Anterior cingulate cortex (tissue), 58 donors: ENCODE measurements at regions not wholly inside any gene's neighbourhood (a gene's known extent, or its start where the extent isn't known, plus 50 kb on each side); places are given as distances from the start of the nearest gene placed in this dataset.

ENCODE experiments used
- DNase-seq, 58 donors: peaks; one replicate each; lab custom pipeline; 2025; lab: John Stamatoyannopoulos, UW

DNA sequence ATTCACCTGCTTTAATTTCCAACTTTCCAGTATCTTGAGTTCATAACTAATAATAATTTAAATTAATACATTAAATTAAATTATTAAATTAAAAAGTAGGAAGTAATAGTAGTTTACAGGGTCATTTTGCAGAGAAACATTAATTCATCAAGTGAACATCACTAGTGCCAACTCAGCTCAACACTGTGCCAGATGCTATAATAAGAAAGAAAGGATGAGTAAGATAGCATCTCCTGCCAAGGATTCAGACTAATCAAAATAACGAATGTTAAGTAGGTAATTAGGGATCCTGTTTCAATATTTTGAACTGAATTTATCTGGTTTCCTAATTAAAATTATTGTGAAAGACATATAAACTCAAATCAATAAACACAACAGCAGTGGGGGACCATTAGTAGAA lies 596.7 kb downstream of the SLC6A15 start:
- no peak for DNase-seq

DNA sequence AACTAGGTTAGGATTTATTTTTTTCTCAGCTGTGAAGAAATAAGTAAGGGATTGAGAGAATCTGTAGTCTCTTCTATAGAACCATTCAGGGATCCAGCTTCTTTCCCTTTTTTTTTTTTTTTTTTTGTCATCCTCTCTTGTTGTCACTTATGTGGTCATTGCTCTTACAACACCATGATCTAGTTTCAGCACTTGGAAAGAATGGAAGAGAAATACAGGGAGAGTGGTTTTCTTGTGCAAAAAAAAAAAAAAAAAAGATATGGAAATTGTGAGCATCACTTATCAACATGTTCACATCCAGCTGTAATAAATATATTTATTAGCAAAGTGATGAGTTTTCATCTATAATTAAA lies 599.3 kb downstream of the SLC6A15 start:
- no peak for DNase-seq

DNA sequence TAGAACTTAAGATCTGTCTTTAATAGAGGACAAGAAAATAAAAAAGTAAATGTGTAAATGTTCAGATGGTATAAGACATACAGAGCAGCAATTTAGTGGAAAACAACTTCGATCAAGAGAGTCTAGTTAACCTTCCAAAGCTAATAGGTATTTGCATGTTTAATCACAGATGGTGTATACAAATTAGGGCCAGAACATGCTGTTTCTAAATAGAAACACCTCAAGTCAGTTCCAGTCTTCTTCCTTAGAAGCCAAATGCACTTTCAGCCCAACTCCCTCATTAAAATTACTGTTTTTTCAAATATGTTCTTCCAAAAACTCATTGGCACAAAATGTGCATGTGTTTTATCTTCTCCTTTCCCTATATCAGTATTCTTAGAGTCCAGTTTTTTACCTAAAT lies 604.4 kb downstream of the SLC6A15 start:
- DNase-seq = no peak

DNA sequence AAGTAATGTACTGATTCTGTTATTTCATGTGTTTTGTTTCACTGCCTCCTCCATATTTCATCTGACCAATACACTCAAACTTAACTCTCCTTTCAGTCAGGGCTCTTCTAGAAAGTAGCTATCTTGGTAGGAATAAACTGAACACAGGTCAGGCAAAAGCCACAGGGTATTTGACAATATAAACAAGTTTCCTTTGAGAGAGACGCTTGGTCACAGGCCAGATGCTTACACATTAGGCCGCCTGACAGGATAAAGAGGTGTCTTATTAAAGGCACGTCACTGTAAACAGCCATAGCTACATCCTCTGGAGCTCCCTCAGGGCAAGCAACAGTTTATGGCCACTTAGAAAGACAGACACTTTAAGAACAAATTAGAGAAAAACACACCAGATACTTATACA lies 607.5 kb downstream of the SLC6A15 start:
- no peak for DNase-seq

DNA sequence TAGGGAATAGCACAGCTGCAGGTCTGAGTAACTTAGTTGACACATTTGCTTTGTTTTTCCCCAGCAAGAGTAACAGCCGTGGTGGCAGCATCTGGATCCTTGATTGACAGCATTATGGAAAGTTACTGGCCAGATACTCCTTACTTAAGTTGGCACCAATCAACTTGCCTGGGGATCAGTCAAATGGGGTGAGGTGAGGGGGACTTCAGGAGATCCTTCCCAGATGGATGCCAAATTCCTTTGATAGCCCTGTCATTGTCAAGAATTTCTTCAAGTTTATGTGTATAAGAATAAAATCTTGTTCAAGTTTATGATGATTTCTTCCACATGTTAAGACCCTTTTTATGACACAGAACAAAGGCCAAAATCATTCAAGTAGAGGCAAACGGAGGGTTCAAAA lies 618.4 kb downstream of the SLC6A15 start:
- DNase-seq = no peak

DNA sequence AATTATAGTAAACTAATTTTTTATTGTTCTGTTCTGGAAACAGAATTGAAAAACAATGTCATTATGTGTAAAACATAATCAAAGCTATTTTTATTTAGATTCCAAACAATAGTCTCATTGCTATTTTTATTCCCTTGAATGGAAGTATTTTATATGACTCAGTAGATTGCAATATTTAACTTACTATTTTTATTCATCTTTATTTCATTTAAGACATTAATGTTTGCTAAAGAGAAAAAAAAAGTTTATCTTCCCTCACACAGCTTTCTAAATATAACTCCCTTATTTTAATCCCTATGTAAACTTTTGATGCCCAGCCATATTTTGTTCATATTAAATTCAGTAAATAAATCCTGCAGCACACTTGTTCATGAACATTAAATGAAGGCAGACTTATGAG lies 622.4 kb downstream of the SLC6A15 start:
- no peak for DNase-seq

DNA sequence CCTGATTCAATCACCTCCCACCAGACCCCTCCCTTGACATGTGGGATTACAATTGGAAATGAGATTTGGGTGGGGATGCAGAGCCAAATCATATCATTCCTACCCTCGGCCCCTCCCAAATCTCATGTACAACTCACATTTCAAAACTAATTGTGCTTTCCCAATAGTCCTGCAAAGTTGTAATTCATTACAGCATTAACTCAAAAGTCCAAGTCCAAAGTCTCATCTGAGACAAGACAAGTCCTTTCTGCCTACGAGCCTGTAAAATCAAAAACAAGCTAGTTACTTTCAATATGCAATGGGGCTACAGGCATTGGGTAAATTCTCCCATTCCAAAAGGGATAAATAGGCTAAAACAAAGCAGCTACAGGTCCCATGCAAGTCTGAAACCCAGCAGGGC lies 634.6 kb downstream of the SLC6A15 start:
- DNase-seq = no peak

DNA sequence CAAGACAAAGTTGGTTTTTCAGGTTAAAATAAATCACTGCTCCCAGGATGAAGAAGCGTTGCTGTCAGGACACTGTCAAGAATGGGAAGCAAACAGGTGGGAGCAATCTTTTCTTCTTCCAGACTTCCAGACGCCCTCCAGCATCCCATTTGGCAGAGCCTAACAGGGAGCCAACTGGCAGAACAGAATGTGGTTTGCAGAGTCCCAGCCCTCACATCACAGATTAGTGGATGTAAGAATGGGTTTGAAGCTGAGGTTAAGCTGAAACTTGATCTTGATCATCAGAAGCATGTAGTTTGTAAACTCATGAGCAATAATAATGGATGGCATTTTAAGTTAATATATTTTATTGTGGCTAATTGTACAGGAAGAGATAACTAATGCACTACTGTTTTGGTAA lies 636.4 kb downstream of the SLC6A15 start:
- DNase-seq = no peak

DNA sequence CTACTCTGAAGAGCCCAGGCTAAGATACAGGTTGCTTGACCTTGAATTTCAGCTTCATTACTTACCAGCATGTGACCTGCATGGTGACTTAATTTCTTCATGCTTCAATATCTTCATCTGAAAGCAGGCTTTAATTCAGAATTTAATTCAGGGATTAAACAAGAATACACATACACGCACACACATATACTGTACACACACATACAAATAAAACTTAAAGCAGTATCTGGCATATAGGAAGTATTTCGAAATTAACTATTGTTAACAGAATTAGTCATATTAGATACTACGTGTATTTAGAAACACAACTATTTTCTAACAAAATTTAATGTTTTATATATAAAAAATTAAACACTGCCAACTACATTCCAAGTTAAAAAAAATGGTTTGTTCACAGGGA lies 640.3 kb downstream of the SLC6A15 start:
- DNase-seq = no peak

DNA sequence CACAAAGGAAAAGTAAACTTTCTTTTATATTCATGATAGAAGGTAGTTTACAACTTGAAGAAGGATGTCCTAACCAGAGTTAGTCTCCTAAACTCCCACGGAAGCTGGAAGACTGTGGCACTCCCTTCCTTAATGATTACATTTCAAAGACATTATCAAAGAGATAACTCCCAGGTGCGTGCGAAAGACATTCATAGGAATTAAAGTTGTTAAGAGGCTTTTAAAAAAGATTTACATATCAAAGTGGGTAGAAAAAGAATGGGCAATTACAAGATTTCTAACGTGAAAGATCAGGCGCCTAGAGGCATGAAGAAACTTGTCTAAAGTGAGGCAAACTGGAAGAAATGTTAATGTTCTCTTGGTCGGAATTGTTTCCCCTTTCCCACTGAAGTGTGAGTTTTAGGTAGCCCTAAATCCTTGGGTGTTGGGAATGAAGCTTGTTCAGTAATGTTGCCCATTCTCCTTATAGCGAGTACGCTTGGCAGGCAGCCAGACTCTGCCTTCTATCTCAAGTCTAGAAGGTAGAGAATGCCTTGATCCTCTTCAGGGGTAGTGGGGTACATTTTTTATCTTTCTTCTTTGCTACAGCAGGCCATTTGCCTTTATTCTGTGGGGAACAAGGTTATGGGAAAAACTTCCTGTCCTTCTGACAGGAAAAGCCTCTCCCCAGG lies 642.0 kb downstream of the SLC6A15 start:
- DNase-seq = no peak

DNA sequence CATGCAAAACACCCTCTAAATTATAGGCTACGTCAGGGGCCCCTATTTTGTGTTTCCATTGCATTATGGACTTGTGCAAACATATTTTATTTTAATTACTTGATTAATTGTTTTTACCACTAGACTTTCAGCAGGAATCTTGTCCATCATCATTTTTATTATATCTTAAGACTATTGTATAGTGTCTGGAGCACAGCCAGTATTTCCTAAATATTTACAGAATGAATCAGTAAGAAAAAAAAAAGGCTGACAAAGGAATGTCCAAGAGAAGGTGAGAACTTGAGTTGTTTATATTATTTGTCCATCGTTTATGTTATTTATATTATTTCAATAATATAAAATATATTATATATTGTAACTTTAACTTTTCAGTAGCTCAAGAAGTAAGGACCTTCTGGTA lies 664.7 kb downstream of the SLC6A15 start:
- DNase-seq = no peak

DNA sequence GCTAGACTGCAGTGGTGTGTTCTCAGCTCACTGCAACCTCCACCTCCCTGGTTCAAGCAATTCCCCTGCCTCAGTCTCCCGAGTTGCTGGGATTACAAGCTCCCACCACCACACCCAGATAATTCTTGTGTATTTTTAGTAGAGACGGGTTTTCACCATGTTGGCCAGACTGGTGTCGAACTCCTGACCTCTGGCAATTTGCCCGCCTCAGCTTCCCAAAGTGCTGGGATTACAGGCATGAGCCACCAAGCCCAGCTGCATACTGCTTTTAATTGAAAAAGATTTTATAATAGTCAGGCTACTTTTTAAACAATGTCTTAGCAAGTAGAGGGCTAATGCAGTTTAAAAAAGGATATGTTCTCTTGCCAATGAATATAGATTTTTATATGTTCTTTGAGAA lies 668.9 kb downstream of the SLC6A15 start:
- DNase-seq = no peak

DNA sequence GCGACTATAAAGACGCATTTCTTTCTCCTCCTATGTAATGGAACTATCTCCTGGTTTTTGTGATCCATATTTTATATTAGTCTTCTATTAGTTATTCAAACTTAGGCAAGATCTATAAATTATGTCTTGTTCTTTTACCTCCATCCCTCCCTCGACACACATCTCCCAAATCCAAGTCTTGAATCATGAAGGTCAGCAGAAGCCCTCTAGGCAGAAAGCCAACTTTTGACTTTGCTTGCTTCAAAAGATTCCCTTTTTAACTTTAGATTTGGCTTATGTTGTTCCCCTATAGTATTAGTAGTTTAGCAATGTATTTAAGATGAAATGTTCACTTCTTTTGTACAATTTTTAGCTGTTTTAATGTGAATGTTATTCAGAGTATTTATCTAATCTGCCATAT lies 689.8 kb downstream of the SLC6A15 start:
- no peak for DNase-seq

DNA sequence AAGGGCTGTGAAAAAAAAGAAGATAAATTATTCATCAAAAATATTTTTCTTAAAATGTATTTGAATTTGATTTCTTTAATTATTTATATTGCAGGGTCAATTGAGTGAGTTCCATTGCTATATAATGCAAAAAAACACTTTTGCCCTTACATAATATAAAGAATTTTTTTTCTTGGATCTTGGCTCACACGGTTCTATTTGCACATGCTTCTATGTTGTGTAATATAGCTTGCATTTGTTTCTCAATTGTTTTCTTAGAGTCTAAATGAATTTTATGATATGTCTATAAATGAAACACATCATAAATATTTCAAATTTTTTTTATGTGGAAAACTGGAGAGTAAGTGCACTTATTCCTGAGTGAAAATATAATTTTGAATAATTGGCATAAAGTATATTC lies 694.2 kb downstream of the SLC6A15 start:
- DNase-seq = no peak

DNA sequence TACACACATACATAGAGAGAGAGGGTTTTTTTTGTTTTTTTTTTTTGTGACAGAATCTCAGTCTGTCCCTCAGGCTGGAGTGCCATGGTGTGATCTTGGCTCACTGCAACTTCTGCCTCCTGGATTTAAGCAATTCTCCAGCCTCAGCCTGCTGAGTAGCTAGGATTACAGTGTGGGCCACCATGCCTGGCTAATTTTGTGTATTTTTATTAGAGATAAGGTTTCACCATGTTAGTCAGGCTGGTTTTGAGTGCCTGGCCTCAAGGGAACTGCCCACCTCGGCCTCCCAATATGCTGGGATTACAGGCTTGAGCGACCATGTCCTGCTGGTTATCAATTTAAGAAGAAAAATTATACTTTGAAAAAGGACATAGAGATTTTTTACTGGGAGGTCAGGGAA lies 710.6 kb downstream of the SLC6A15 start:
- no peak for DNase-seq

DNA sequence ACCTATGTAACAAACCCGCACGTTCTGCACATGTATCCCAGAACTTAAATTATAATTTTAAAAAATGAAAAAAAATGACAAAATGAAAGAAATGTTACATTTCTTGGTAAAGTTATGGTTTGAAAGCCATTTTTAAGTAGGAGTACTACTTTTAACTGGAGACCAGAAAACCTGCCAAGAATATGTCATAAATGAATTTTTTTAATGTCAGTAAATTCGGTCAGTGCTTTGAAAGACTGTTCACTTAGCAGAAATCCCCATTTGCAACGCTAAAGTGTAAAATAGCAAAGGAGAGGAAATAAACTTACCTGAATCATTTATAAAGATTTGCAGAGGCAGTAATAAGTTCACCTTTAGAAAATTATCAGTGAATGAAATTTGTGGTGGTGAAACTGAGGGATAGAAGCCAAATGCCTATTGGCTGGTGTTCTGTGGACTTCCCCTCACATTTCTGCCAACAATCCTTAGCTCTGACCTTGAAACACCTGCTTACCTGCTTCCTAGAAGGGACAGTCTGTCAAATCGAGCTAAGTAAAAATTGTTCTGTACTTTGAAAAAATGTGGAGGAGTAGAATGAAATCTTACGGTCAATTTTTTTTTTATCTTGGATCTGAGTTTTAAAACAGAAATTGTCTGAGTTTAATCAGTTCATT lies 714.2 kb downstream of the SLC6A15 start:
- no peak for DNase-seq

DNA sequence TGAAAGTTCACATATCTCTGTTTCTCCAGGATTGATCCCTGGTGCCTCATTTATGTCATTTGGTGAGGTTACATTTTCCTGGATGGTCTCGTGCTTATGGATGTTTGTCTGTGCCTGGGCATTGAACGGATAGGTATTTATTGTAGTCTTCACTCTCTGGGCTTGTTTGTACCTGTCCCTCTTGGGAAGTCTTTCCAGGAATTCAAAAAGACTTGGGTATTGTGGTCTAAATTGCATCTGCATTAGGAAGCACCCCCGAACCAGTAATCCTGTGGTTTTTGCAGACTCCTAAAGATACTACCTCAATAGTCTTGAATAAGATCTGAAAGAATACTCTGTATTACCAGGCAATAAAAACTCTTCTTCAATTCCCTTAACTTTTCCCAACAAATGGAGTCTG lies 720.8 kb downstream of the SLC6A15 start:
- DNase-seq = no peak

DNA sequence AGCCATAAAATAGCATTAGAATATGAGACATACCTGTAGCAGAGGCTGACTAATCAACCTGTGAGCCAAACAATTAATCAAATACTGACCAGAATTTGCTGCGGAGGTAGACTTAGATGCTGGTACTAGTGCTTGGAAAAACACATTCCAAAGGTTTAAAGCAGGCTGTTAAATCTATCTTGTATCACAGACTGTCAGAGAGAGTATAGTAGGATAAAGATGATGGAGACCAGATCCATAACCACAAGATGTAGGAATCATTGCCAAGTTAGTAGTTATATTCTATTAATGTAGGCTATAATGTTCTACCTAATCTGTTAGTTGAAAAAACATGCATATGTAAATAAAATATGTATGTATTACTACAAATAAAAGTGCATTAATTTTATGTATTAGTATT lies 726.2 kb downstream of the SLC6A15 start:
- DNase-seq = no peak

DNA sequence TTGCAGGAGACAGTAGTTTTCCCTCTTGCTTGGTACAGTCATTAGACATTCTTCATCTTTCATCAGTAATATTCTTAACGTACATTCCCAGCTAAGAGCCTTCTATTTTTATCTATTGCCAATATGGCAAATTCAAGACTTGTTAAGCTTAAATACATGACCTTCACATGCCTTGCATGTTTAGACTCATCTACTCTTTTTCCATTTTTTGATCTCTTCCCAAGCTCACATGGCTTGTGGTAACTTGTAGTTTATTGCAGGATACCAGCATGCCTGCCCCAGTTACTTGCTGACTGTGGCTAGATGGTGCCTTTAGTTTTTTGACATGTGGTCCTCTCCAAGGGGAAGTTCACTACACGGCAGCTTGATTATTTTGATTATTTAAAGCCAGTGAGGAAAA lies 729.0 kb downstream of the SLC6A15 start:
- DNase-seq = no peak

DNA sequence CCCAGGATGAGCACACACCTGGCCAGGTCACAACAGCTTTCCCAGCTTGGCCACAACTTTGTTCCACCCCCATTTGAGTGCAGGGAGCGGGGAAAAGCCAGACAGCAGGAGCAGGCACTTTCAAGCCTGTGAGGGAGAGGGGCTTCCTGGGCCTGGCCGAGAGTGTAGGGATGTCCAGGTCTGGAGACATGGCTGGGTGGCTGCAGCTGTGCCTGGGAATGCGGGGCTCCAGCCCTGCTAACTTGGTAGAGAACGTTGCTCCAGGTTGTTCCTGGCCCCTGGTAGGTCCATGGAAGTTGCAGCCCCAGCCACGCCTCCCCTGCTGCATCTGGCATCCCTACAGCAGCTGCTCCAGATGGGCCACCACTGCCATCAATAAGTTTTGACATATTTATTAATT lies 738.5 kb downstream of the SLC6A15 start:
- no peak for DNase-seq

DNA sequence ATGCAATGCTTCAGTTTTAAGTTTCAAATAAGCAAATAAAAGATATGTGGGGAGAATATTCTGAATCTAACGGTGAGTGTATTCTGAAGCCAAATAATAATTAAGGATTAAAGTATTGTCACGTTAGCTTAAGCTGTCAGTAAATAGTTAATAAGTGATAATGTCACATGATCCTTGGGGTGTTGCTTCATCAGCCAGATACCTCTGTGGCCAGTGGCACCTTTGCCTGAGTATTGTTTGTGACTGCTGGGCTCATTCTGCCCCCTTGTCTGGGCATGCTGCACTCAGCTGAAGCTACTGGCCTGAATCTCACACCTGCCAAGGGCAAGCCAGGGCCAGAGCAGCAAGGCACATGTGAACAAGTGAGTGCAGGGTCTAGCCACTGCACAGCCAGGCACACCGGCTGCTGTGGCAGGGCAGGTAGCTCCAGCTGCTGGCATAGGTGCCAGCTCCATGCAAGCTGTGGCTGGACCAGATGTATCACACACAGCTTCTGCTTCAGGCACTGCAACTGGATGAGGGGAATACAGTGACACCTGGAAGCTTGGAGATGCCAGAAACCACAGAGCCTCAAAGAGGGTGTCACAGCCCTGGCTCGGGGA lies 739.7 kb downstream of the SLC6A15 start:
- no peak for DNase-seq

DNA sequence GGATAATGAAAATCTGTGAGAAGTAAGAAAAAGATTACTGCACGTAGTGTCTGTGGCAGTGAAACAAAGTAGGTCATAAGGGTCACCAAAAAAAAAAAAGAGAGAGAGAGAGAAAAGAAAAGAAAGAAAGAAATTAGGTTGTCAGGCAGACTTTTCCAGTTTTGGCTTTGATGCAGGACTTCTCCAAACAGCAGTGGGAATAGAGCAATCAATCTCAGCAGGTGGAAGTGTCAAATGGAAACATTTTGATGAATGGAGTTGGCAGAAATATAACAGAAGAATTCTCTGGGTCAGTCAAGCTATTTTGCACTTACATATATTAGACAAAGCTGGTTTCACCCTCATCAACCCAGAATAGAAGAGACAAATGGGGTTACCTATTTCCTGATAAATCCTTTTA lies 745.8 kb downstream of the SLC6A15 start:
- no peak for DNase-seq
